SW 1271 (cell line): ENCODE measurements at regions not wholly inside any gene's neighbourhood (a gene's known extent, or its start where the extent isn't known, plus 50 kb on each side); places are given as distances from the start of the nearest gene placed in this dataset.
"Not testable (repeated sequence)": the region's sequence is repeated elsewhere in the genome, so short reads cannot be mapped to it uniquely, and the experiment has no call there.

Experiments
- DNase-seq, 2 experiments: peaks; one replicate each; lab custom pipeline; 2025; lab: John Stamatoyannopoulos, UW

- no peak for DNase-seq
These were observed 479.5 kb downstream of the TMEM114 start for GRCh38 chr16:8110572-8111514.

- DNase-seq, result no peak
These were observed 480.6 kb downstream of the TMEM114 start for GRCh38 chr16:8109510-8110369.

GRCh38 chr16:8108991-8109509 lies 481.3 kb downstream of the TMEM114 start:
- DNase-seq, result no peak

- no peak for DNase-seq
These were observed 483.0 kb downstream of the TMEM114 start for GRCh38 chr16:8107296-8107695.

GRCh38 chr16:8103649-8104289 lies 486.5 kb downstream of the TMEM114 start:
- DNase-seq, result no peak

- no peak for DNase-seq
These were observed 490.7 kb downstream of the TMEM114 start for GRCh38 chr16:8099586-8099985.

- no peak for DNase-seq
These were observed 491.3 kb downstream of the TMEM114 start for GRCh38 chr16:8098947-8099512.

GRCh38 chr16:8096211-8096610 lies 494.1 kb downstream of the TMEM114 start:
- DNase-seq, result no peak

- DNase-seq, result no peak
These were observed 495.6 kb downstream of the TMEM114 start for GRCh38 chr16:8094696-8095095.

- DNase-seq, result no peak
These were observed 501.4 kb downstream of the TMEM114 start for GRCh38 chr16:8088820-8089338.

- DNase-seq, result no peak
These were observed 502.6 kb downstream of the TMEM114 start for GRCh38 chr16:8087597-8088289.

GRCh38 chr16:8087146-8087545 lies 503.2 kb downstream of the TMEM114 start:
- DNase-seq, result no peak

- no peak for DNase-seq
These were observed 505.4 kb downstream of the TMEM114 start for GRCh38 chr16:8084882-8085281.

GRCh38 chr16:8084302-8084701 lies 506.0 kb downstream of the TMEM114 start:
- DNase-seq, result no peak

- no peak for DNase-seq
These were observed 506.8 kb downstream of the TMEM114 start for GRCh38 chr16:8083560-8083959.

GRCh38 chr16:8080817-8081216 lies 509.5 kb downstream of the TMEM114 start:
- DNase-seq, result no peak

- no peak for DNase-seq
These were observed 515.0 kb downstream of the TMEM114 start for GRCh38 chr16:8075271-8075670.

GRCh38 chr16:8070506-8070905 lies 519.8 kb downstream of the TMEM114 start:
- no peak for DNase-seq

- DNase-seq, result not testable (repeated sequence)
These were observed 522.1 kb downstream of the TMEM114 start for GRCh38 chr16:8068225-8068624.

GRCh38 chr16:8063159-8063558 lies 527.2 kb downstream of the TMEM114 start:
- DNase-seq, result no peak

GRCh38 chr16:8062677-8063076 lies 527.6 kb downstream of the TMEM114 start:
- DNase-seq, result no peak
